GM21423 (cell line): ENCODE measurements at regions not wholly inside any gene's neighbourhood (a gene's known extent, or its start where the extent isn't known, plus 50 kb on each side); places are given as distances from the start of the nearest gene placed in this dataset.

Source experiments
- ATAC-seq: cut with Tn5 transposase; IDR thresholded peaks from one replicate; pipeline ENCODE4 v1.9.1; 2021; ENCODE audit warnings: mild to moderate bottlenecking, moderate library complexity; ENCODE audit not compliant: unreplicated experiment

GRCh38 chr1:37085393-37085792 lies 51.1 kb upstream of the GRIK3 start:
- no peak for ATAC-seq

- ATAC-seq = no peak
These were observed 55.4 kb upstream of the GRIK3 start for GRCh38 chr1:37089750-37090149.

GRCh38 chr1:37090671-37091070 lies 56.4 kb upstream of the GRIK3 start:
- no peak for ATAC-seq

- no peak for ATAC-seq
These were observed 58.6 kb upstream of the GRIK3 start for GRCh38 chr1:37092937-37093336.

GRCh38 chr1:37094302-37094701 lies 60.0 kb upstream of the GRIK3 start:
- ATAC-seq = no peak

- ATAC-seq = no peak
These were observed 62.2 kb upstream of the GRIK3 start for GRCh38 chr1:37096523-37096922.

- no peak for ATAC-seq
These were observed 63.4 kb upstream of the GRIK3 start for GRCh38 chr1:37097731-37098130.

- ATAC-seq = no peak
These were observed 63.9 kb upstream of the GRIK3 start for GRCh38 chr1:37098237-37098636.

GRCh38 chr1:37100310-37100709 lies 66.0 kb upstream of the GRIK3 start:
- ATAC-seq = no peak

- no peak for ATAC-seq
These were observed 68.5 kb upstream of the GRIK3 start for GRCh38 chr1:37102656-37103382.

GRCh38 chr1:37105911-37106310 lies 71.6 kb upstream of the GRIK3 start:
- ATAC-seq = no peak

GRCh38 chr1:37107153-37107907 lies 73.0 kb upstream of the GRIK3 start:
- no peak for ATAC-seq

GRCh38 chr1:37108596-37109188 lies 74.4 kb upstream of the GRIK3 start:
- ATAC-seq = no peak

- no peak for ATAC-seq
These were observed 78.1 kb upstream of the GRIK3 start for GRCh38 chr1:37112430-37112829.

GRCh38 chr1:37113285-37113997 lies 79.1 kb upstream of the GRIK3 start:
- no peak for ATAC-seq

GRCh38 chr1:37118790-37119189 lies 84.5 kb upstream of the GRIK3 start:
- no peak for ATAC-seq

GRCh38 chr1:37120279-37120678 lies 86.0 kb upstream of the GRIK3 start:
- no peak for ATAC-seq

- no peak for ATAC-seq
These were observed 89.2 kb upstream of the GRIK3 start for GRCh38 chr1:37123276-37124115.

GRCh38 chr1:37124501-37124900 lies 90.2 kb upstream of the GRIK3 start:
- no peak for ATAC-seq

- no peak for ATAC-seq
These were observed 91.0 kb upstream of the GRIK3 start for GRCh38 chr1:37125295-37125694.
